HepG2 (cell line): ENCODE measurements at regions not wholly inside any gene's neighbourhood (a gene's known extent, or its start where the extent isn't known, plus 50 kb on each side); places are given as distances from the start of the nearest gene placed in this dataset.

ENCODE experiments used
- ATAC-seq: fragments of 200-7000 bp; cut with Tn5 transposase; 3 replicates; pipeline ENCODE4 v1.9.1; 2020; ENCODE audit warnings: mild to moderate bottlenecking, moderate library complexity
- BruUV-seq: library from RNA; stranded (reverse); fragments of 400-500 nt; replicated peaks from 2 replicates; lab custom pipeline; 2021; lab: Mats Ljungman, UMichigan
- CTCF ChIA-PET: fragments of 300-600 bp; formaldehyde crosslinking; extraction: SDS; loops from one replicate; lab custom pipeline; 2021; ENCODE audit warnings: low total read pairs, inconsistent platforms, low intra/inter-chr PET ratio; lab: Yijun Ruan, JAX
- POLR2A ChIA-PET: fragments of 350-600 bp; sonication (Branson Sonifier 250); formaldehyde crosslinking; loops from one replicate; lab custom pipeline; 2020; ENCODE audit warnings: antibody characterized with exemption, inconsistent platforms; lab: Yijun Ruan, JAX
- DNase-seq: peaks from one replicate; pipeline ENCODE4 v3.0.0-alpha.2; 2015; ENCODE audit warnings: low spot score
- FAIRE-seq: peaks from 3 replicates; lab custom pipeline; 2011; peaks lifted over from hg19 to GRCh38; lab: Jason Lieb, UNC
- H2AFZ ChIP-seq: one replicate; pipeline ENCODE4 v1.6.1; 2011; ENCODE audit warnings: low read length, inconsistent platforms
- H3K27ac ChIP-seq: fragments of 300-600 bp; 3 replicates; pipeline ENCODE4 v1.8.0; 2011; ENCODE audit warnings: mixed run types, mild to moderate bottlenecking, mixed read lengths, low read length, inconsistent platforms; ENCODE audit not compliant: insufficient read depth; ENCODE audit errors: extremely low read length
- H3K27me3 ChIP-seq, 2 experiments: fragments of 200-600 bp in 1 of 2; 2 replicates in 1 of 2; 3 replicates in 1 of 2; pipeline versions ENCODE4 v1.6.0 to v1.8.0; 2011; ENCODE audit warnings: low read length in 2 of 2, mild to moderate bottlenecking in 2 of 2, moderate library complexity in 2 of 2, inconsistent platforms in 1 of 2; ENCODE audit not compliant: insufficient read depth in 2 of 2, control insufficient read depth in 1 of 2
- H3K36me3 ChIP-seq, 2 experiments: fragments of 200-600 bp in 1 of 2; replicated peaks in 1 of 2; 2 replicates in 1 of 2; 3 replicates in 1 of 2; pipeline versions ENCODE4 v1.5.1 to v1.8.0; 2011; ENCODE audit warnings: low read length in 2 of 2, inconsistent platforms in 1 of 2; ENCODE audit not compliant: insufficient read depth in 2 of 2, control insufficient read depth in 1 of 2
- H3K4me1 ChIP-seq: 2 replicates; pipeline ENCODE4 v1.5.1; 2012; ENCODE audit warnings: low read length, inconsistent platforms; ENCODE audit not compliant: insufficient read depth
- H3K4me2 ChIP-seq: 2 replicates; pipeline ENCODE4 v1.6.0; 2011; ENCODE audit warnings: low read depth, low read length, inconsistent platforms
- H3K4me3 ChIP-seq, 3 experiments: fragments of 200-600 bp in 1 of 3; sonication (generic), shearing (Covaris generic) in 1 of 3; replicated peaks in 1 of 3; 2 replicates each; pipeline ENCODE4 v1.5.1; 2011 to 2016; ENCODE audit warnings: low read length in 3 of 3, inconsistent platforms in 2 of 3, low read depth in 2 of 3, mild to moderate bottlenecking in 2 of 3, control low read depth in 1 of 3, mixed read lengths in 1 of 3; ENCODE audit not compliant: insufficient read depth in 1 of 3
- H3K79me2 ChIP-seq: one replicate; pipeline ENCODE4 v1.6.1; 2011; ENCODE audit warnings: low read length, inconsistent platforms; ENCODE audit not compliant: insufficient read depth
- H3K9ac ChIP-seq: 2 replicates; pipeline ENCODE4 v1.6.0; 2011; ENCODE audit warnings: mild to moderate bottlenecking, low read depth, low read length, inconsistent platforms; ENCODE audit not compliant: insufficient read depth
- H3K9me3 ChIP-seq: 2 replicates; pipeline ENCODE4 v1.5.1; 2012; ENCODE audit warnings: mild to moderate bottlenecking, low read length
- H4K20me1 ChIP-seq: 2 replicates; pipeline ENCODE4 v1.6.0; 2011; ENCODE audit warnings: inconsistent platforms, mild to moderate bottlenecking, low read length, moderate library complexity; ENCODE audit not compliant: insufficient read depth
- ISL2 ChIP-seq: sonication (generic); formaldehyde crosslinking; IDR thresholded peaks from 2 replicates; pipeline ENCODE4 v1.5.0; 2020; ENCODE audit warnings: missing genetic modification reagents
- MXD4 ChIP-seq: IDR thresholded peaks from 2 replicates; pipeline ENCODE4 v1.6.1; 2016; ENCODE audit warnings: mild to moderate bottlenecking, missing biosample characterization, missing genetic modification reagents
- NR3C1 ChIP-seq: sonication (generic); formaldehyde crosslinking; IDR thresholded peaks from 2 replicates; pipeline ENCODE4 v1.4.0; 2020; ENCODE audit warnings: missing genetic modification reagents
- PLRG1 ChIP-seq: fragments of 450-650 bp; conservative IDR thresholded peaks from 2 replicates; pipeline ENCODE4 v1.6.1; 2016
- ZBTB43 ChIP-seq: sonication (generic); formaldehyde crosslinking; conservative IDR thresholded peaks from 2 replicates; pipeline ENCODE4 v1.4.0; 2020; ENCODE audit warnings: missing genetic modification reagents
- ZFY ChIP-seq: sonication (generic); formaldehyde crosslinking; IDR thresholded peaks from 2 replicates; pipeline ENCODE4 v1.4.0; 2020; ENCODE audit warnings: missing genetic modification reagents
- ZNF17 ChIP-seq: sonication (generic); formaldehyde crosslinking; IDR thresholded peaks from 2 replicates; pipeline ENCODE4 v1.5.0; 2020; ENCODE audit warnings: mild to moderate bottlenecking, missing genetic modification reagents
- ZNF205 ChIP-seq: IDR thresholded peaks from 2 replicates; pipeline ENCODE4 v1.6.1; 2018; ENCODE audit warnings: missing biosample characterization, missing genetic modification reagents
- ZNF234 ChIP-seq: sonication (generic); formaldehyde crosslinking; conservative IDR thresholded peaks from 2 replicates; pipeline ENCODE4 v1.5.1; 2020; ENCODE audit warnings: mild to moderate bottlenecking, missing genetic modification reagents
- ZNF501 ChIP-seq: sonication (generic); formaldehyde crosslinking; IDR thresholded peaks from 2 replicates; pipeline ENCODE4 v1.5.1; 2020; ENCODE audit warnings: mild to moderate bottlenecking, moderate library complexity, missing genetic modification reagents
- ZNF589 ChIP-seq: sonication (generic); formaldehyde crosslinking; conservative IDR thresholded peaks from 2 replicates; pipeline ENCODE4 v1.8.0; 2022; ENCODE audit warnings: mild to moderate bottlenecking, moderate library complexity, missing genetic modification reagents
- ZNF75D ChIP-seq: sonication (generic); formaldehyde crosslinking; IDR thresholded peaks from 2 replicates; pipeline ENCODE4 v1.8.1; 2023; ENCODE audit warnings: missing genetic modification reagents, mild to moderate bottlenecking, borderline replicate concordance
- WGBS: methylation state at CpG from one replicate; pipeline ENCODE4 v1.1.6; 2017; ENCODE audit warnings: low lambda C conversion rate; 5-methylcytosine and 5-hydroxymethylcytosine counted together
- in situ Hi-C: cut with HindIII; loops from 2 replicates; pipeline ENCODE4 v1.10.0; 2017; ENCODE audit warnings: low pct_unique_long_range_greater_than_20kb; ENCODE audit not compliant: extremely low pct_ligation_motif_present
- intact Hi-C: fragments of 100-400 bp; cut with micrococcal nuclease; formaldehyde crosslinking; loops from one replicate; pipeline ENCODE4 v1.10.0; 2022; ENCODE audit not compliant: unreplicated experiment
- TF ChIP-seq, protein P1 (sequence below): sonication (generic); formaldehyde crosslinking; IDR thresholded peaks from 2 replicates; pipeline ENCODE4 v1.9.0; 2021; ENCODE audit warnings: missing genetic modification reagents, mild to moderate bottlenecking, borderline replicate concordance
- TF ChIP-seq, protein P2 (sequence below): IDR thresholded peaks from 2 replicates; pipeline ENCODE4 v1.6.1; 2016
- TF ChIP-seq, protein P3 (sequence below): IDR thresholded peaks from 2 replicates; pipeline ENCODE4 v1.6.1; 2016; ENCODE audit warnings: control low read depth
- TF ChIP-seq, protein P4 (sequence below): sonication (generic); formaldehyde crosslinking; conservative IDR thresholded peaks from 2 replicates; pipeline ENCODE4 v1.8.1; 2023; ENCODE audit warnings: missing genetic modification reagents
- TF ChIP-seq, protein P5 (sequence below): sonication (generic); formaldehyde crosslinking; IDR thresholded peaks from 2 replicates; pipeline ENCODE4 v1.4.0; 2020; ENCODE audit warnings: mild to moderate bottlenecking, missing genetic modification reagents

DNA sequence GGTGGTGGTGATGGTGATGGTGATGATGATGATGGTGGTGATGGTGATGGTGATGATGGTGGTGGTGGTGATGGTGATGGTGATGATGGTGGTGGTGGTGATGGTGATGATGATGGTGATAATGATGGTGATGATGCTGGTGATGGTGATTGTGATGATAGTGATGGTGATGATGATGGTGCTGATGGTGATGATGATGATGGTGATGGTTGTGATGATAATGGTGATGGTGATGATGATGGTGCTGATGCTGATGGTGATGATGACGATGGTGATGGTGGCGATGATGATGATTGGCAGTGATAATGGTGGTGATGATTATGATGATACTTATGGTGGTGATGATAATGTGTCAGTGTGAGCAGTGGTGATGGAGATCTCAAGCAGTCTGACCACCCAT lies 90.8 kb upstream of the FOXF1 start (continued):
- TF ChIP-seq, protein P1, sequence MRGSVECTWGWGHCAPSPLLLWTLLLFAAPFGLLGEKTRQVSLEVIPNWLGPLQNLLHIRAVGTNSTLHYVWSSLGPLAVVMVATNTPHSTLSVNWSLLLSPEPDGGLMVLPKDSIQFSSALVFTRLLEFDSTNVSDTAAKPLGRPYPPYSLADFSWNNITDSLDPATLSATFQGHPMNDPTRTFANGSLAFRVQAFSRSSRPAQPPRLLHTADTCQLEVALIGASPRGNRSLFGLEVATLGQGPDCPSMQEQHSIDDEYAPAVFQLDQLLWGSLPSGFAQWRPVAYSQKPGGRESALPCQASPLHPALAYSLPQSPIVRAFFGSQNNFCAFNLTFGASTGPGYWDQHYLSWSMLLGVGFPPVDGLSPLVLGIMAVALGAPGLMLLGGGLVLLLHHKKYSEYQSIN (CRISPR knock-in tag) = no peak
- no peak for TF ChIP-seq ZBTB43 (CRISPR knock-in tag)
- TF ChIP-seq PLRG1 = 0 out of 2 replicates have a peak, but pooled peaks have one; percentile 30

DNA sequence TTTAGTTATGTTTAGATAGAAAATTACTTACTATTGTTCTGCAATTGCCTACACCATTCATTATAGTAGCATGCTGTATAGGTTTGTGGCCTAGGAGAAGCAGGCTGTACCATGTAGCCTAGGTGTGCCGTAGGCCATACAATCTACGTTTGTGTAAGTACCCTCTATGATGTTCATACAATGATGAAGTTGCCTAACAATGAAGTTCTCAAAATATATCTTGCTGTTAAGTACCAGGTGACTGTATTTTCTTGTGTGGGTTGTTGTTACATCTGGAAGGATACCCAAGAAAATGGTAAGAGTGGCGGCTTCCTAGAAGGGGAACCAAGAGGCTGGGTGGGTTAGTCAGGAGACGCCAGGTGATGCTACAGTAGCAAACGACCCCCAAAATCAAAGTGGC lies 88.3 kb upstream of the FOXF1 start:
- intact Hi-C loops = no loop called here
- no peak overlapping the region for H3K9ac ChIP-seq
- H3K4me1 ChIP-seq = no peaks in the 10 kb centered on the region
- WGBS = 22% methylated on average over 5 of the region's 5 CpGs
- in situ Hi-C loops = no loop called here
- no peaks in the 10 kb centered on the region for H3K36me3 ChIP-seq
- no peak for FAIRE-seq
- no TSS peak for BruUV-seq
- H2AFZ ChIP-seq = no peak overlapping the region
- POLR2A ChIA-PET = no interaction called here
- H3K9me3 ChIP-seq = peaks cover 5% of the 10 kb centered on the region; the same call in 1 of the 2 replicates
- H3K4me3 ChIP-seq = no peak overlapping the region
- H3K27ac ChIP-seq = no peak overlapping the region
- H4K20me1 ChIP-seq = no peaks in the 10 kb centered on the region
- H3K4me2 ChIP-seq = no peak overlapping the region
- H3K79me2 ChIP-seq = no peaks in the 10 kb centered on the region
- DNase-seq = no peak
- peaks cover 2 to 40% of the 10 kb centered on the region in 2 experiments; a peak in 4 of 5 replicates for H3K27me3 ChIP-seq
- CTCF ChIA-PET = no interaction called here
- no peak for ATAC-seq
- TF ChIP-seq NR3C1 (CRISPR knock-in tag) (no peak), ZNF234 (CRISPR knock-in tag) (no peak), ZFY (CRISPR knock-in tag) (no peak), ZNF501 (CRISPR knock-in tag) (no peak), MXD4 (CRISPR knock-in tag) (no peak), ZNF17 (no peak), ISL2 (no peak), ZNF75D (CRISPR knock-in tag) (no peak), ZNF589 (CRISPR knock-in tag) (no peak), ZNF205 (CRISPR knock-in tag) (no peak)
- TF ChIP-seq, protein P2, sequence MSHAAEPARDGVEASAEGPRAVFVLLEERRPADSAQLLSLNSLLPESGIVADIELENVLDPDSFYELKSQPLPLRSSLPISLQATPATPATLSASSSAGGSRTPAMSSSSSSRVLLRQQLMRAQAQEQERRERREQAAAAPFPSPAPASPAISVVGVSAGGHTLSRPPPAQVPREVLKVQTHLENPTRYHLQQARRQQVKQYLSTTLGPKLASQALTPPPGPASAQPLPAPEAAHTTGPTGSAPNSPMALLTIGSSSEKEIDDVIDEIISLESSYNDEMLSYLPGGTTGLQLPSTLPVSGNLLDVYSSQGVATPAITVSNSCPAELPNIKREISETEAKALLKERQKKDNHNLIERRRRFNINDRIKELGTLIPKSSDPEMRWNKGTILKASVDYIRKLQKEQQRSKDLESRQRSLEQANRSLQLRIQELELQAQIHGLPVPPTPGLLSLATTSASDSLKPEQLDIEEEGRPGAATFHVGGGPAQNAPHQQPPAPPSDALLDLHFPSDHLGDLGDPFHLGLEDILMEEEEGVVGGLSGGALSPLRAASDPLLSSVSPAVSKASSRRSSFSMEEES = no peak
- TF ChIP-seq, protein P3, sequence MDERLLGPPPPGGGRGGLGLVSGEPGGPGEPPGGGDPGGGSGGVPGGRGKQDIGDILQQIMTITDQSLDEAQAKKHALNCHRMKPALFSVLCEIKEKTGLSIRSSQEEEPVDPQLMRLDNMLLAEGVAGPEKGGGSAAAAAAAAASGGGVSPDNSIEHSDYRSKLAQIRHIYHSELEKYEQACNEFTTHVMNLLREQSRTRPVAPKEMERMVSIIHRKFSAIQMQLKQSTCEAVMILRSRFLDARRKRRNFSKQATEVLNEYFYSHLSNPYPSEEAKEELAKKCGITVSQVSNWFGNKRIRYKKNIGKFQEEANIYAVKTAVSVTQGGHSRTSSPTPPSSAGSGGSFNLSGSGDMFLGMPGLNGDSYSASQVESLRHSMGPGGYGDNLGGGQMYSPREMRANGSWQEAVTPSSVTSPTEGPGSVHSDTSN (CRISPR knock-in tag) = no peak
- TF ChIP-seq, protein P4, sequence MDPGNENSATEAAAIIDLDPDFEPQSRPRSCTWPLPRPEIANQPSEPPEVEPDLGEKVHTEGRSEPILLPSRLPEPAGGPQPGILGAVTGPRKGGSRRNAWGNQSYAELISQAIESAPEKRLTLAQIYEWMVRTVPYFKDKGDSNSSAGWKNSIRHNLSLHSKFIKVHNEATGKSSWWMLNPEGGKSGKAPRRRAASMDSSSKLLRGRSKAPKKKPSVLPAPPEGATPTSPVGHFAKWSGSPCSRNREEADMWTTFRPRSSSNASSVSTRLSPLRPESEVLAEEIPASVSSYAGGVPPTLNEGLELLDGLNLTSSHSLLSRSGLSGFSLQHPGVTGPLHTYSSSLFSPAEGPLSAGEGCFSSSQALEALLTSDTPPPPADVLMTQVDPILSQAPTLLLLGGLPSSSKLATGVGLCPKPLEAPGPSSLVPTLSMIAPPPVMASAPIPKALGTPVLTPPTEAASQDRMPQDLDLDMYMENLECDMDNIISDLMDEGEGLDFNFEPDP (CRISPR knock-in tag) = no peak
- TF ChIP-seq, protein P5, sequence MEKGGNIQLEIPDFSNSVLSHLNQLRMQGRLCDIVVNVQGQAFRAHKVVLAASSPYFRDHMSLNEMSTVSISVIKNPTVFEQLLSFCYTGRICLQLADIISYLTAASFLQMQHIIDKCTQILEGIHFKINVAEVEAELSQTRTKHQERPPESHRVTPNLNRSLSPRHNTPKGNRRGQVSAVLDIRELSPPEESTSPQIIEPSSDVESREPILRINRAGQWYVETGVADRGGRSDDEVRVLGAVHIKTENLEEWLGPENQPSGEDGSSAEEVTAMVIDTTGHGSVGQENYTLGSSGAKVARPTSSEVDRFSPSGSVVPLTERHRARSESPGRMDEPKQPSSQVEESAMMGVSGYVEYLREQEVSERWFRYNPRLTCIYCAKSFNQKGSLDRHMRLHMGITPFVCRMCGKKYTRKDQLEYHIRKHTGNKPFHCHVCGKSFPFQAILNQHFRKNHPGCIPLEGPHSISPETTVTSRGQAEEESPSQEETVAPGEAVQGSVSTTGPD (CRISPR knock-in tag) = no peak
